Fibroblast of villous mesenchyme (primary cell): ENCODE measurements at regions not wholly inside any gene's neighbourhood (a gene's known extent, or its start where the extent isn't known, plus 50 kb on each side); places are given as distances from the start of the nearest gene placed in this dataset.

Experiments used
- DNase-seq: peaks from one replicate; pipeline ENCODE4 v3.0.0-alpha.2; 2010; ENCODE audit warnings: low read depth
- H3K4me3 ChIP-seq: 2 replicates; pipeline ENCODE4 v1.5.1; 2011; ENCODE audit warnings: low read depth, mild to moderate bottlenecking, low read length
- CTCF ChIP-seq: IDR thresholded peaks from 2 replicates; pipeline ENCODE4 v1.5.1; 2012; ENCODE audit warnings: low read depth, mild to moderate bottlenecking, low read length; ENCODE audit not compliant: insufficient read depth

- no peak for TF ChIP-seq CTCF
- H3K4me3 ChIP-seq: no peak overlapping the region
- DNase-seq: no peak
Measured at GRCh38 chr13:73958657-73959397, 175.4 kb downstream of the KLF12 start.

GRCh38 chr13:73957889-73958288 lies 176.3 kb downstream of the KLF12 start:
- TF ChIP-seq CTCF: no peak
- no peak for DNase-seq
- H3K4me3 ChIP-seq: no peak overlapping the region

GRCh38 chr13:73956795-73957408 lies 177.3 kb downstream of the KLF12 start:
- H3K4me3 ChIP-seq: no peak overlapping the region
- TF ChIP-seq CTCF: no peak
- DNase-seq: no peak

GRCh38 chr13:73955977-73956500 lies 178.2 kb downstream of the KLF12 start:
- no peak for DNase-seq
- no peak for TF ChIP-seq CTCF
- H3K4me3 ChIP-seq: no peak overlapping the region

GRCh38 chr13:73954808-73955207 lies 179.4 kb downstream of the KLF12 start:
- no peak for DNase-seq

GRCh38 chr13:73952648-73953047 lies 181.6 kb downstream of the KLF12 start:
- no peak for DNase-seq
- TF ChIP-seq CTCF: no peak
- no peak overlapping the region for H3K4me3 ChIP-seq

More at GRCh38 chr13:73954808-73955207, 179.4 kb downstream of the KLF12 start:
- no peak overlapping the region for H3K4me3 ChIP-seq
- no peak for TF ChIP-seq CTCF
